NCI-H1105 (cell line): ENCODE measurements at regions not wholly inside any gene's neighbourhood (a gene's known extent, or its start where the extent isn't known, plus 50 kb on each side); places are given as distances from the start of the nearest gene placed in this dataset.
"Not testable (repeated sequence)": the region's sequence is repeated elsewhere in the genome, so short reads cannot be mapped to it uniquely, and the experiment has no call there.

Experiments used
- DNase-seq: peaks from one replicate; lab custom pipeline; 2025; lab: John Stamatoyannopoulos, UW

DNA sequence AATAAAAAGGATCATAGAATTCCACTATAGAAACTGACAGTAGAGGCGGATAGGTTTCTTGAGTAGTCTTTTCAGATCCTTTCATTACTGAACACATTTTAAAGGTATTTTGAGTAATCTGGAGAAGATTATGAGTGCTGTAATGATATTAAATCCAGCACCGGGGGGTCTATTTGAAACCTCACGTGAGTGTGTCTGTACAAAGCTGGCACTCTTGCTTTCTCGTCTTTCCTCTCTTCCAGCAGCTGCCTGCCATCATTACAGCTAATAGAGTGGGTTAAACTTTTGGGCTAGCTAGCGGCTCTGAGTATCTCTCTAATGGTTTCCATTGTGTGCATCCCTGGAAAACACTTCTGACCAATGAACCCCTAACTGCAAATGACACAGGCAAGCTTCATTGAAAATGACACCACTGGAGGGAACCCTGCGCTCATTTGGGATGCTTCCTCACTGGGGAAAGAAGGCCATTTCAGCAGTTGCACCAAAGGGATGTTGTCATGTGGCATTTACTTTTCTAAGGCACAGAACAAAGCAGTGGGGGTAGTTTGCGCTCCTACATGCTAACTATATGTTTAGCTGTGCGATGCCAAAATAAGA, 101.0 kb downstream of the HRH4 start:
- DNase-seq = no peak

DNA sequence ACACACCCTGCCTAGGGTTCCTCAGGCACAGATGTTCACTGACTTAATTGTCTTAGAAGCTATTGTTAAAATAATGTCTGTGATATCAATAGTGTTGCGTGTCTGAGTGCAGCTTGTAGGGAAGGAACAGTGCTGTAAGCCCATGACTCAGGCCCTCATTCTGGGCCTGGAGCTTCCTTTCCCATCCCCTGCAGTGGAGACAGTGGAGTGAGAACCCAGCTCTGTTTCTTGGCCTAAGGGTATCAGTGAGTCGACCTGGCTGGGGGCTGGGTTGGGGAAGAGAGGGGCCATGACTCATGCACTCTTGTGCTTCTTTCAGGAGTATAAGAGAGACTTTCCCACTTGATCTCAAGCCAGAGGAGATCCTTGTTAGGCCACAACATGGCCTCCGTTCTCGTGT, 106.8 kb downstream of the HRH4 start:
- DNase-seq = no peak

DNA sequence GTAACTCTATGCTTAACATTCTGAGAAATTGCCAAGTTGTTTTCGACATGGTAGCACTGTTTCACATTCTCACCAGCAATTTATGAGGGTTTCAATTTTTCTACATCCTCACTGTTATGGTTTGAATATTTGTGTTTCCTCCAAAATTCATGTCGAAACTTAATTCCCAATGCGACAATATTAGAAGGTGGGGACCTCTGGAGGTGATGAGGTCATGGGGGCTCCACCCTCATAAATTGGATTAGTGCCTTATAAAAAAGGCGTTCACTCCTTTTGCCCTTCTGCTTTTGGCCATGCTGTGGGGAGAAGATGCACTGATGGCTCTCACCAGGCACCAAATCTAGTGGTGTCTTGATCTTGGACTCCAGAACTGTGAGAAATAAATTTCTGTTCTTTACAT, 110.3 kb downstream of the HRH4 start:
- DNase-seq = no peak

DNA sequence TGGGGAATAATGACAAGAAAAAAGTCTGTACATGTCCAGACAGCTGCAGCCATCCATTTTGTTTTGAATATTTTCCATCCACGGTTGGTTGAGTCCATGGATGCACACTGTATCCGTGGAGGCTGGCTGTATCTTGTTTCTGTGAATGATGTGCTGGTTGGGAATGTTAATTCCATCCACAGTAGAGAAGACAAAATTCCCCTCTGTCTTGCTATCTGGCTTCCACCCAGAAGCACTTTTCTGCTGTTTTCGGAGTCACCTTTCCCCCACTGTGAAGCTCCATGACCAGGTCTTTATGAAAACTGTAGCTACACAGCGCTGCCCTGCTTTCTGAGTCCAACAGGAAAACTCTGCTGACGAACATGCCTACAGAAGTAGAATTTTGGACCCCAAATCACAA, 122.3 kb downstream of the HRH4 start:
- DNase-seq = no peak

DNA sequence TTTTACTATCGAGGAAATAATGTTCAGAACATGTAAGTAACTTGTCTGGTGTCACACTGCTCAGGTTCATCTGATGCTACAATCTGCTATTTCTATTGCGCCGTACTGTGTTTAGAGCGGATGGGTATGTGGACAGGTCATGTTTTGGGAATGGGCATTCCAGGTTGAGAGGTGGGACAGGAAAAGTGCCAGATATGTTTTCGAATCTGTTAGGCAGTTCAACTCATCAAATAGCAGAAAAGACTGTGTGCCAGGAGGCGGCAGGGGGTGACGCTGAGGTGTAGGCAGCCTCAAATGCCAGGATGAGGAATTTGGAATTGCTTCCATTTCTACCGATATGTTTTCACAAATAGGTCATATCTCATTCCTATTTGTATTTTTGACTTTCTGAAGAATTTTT, 123.8 kb downstream of the HRH4 start:
- no peak for DNase-seq

DNA sequence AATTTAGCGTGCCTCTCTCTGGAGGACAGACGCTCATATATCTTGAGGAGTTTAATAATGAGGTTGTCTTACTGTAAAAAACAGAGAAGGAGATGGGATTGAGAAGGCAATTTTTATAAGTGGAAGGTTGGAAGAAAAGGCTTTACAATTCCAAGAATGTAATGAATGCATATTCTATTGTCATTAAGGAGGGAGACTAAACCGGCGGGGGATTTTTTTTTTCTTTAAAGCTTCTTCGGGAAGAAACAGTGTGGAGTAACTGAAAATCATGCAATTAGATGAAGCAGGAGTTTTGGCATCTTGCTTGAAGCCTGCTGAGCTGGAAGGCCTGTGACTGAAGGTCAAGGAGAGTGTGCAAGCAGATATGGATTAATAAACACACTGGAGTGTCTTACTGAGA, 124.4 kb downstream of the HRH4 start:
- DNase-seq = no peak

DNA sequence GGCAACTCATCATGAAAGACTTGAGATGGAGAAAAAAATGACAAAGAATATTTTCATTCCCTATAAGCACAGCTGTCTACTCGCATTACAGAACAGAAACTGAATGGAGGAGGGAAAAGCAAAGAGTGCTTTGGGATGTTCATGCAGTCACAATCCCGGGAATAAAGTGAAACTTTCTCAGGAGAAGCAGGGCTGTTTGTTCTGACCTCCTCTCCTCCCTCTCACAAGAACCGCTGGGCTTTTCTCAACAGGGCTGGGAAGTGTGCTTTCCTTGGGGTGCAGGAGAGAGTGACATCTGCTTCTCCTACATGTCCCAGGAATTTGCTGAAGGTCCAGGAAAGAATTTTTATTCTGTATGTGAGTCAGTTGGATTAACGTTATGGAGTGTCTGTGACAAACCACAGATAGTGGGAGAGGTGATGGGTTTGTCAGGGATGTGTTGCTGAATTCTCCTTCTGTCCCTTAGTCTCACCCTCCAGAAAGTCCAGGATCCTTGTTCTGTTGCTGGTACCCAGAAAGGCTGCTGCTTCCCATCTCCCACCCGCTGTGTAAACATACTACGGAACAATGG, 125.6 kb downstream of the HRH4 start:
- DNase-seq = no peak

DNA sequence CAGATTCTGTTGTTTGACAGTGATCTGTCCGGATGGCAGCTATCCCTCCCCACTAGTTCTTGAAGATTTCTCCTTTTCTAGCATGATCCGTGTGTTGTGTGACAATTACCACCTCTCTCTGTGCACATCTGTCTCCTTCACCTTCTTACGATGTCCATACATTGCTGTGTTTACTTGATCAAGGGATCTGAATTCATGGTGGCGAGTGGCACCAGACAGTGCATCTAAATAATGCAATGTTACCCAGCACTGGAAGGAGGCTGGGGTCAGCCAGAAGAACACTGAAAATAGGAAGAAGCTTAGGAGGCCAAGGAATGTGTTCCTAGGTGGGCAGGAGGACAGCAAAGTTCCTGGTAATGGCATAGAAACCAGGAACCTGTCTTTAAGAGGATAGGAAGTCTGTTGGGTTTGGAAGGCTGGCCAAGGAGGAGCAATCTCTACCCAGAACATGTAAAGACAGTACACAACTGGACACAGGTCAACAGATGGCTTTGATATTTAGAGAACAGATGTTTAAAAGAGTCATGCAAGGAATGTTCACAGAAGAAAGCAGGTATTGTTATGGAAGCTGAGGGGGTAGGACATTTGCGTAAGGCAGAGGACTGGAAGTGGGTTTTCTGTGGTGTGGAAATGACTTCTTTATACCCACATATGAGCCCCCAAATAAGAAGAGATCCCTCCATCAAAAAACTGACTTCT, 126.4 kb downstream of the HRH4 start:
- DNase-seq = no peak

DNA sequence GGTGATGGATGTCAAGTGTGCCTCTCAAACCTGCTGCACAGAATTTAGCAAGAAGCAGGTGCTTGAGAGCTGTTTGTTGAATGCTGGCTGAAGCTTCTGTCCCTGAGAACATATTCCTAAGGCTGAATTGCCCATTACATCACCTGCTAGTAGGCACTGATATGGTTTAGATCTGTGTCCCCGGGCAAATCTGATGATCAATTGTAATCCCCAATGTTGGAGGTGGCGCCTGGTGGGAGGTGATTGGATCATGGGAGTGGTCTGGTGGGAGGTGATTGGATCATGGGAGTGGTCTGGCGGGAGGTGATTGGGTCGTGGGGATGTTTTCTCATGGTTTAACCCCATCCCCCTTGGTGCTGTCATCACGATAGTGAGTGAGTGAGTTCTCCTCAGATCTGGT, 128.0 kb downstream of the HRH4 start:
- DNase-seq = no peak

DNA sequence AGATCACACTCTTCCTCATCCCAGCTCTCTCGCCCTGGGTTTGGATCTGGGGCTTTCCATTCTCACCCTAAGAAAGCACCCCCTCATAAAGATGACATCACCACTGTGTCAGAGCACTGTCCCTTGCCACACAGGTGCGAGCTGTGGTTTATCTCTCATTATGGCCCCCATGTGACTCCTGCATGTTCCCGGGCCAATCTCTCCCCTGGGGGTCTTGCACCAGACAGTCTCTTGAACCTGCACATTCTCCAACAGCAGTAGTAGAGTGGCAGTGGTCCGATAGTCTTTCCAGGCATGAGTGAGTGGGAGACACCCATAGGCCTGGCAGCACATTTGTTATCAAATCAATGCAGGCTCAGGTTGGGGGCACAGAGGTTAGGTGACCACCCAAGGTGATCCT, 130.5 kb downstream of the HRH4 start:
- DNase-seq = no peak

DNA sequence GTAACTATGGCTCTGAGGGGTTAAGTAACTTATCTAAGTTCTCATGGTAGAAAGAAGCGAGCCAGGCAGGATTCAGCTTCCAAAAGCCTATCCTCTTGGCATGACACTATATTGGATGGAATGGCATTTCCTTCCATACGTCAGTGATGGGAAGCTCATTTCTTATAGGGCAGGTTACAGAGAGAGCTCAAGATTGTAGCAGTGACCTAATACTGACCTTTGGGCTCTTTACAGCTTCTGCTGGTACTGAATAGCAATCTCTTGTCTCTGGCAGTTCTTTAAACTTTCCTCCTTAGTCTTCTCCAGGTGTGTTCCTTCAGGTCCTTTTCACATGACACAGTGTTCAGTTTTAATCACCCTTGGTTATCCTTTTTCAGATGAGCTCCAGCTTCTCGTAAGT, 133.0 kb downstream of the HRH4 start:
- DNase-seq = no peak

DNA sequence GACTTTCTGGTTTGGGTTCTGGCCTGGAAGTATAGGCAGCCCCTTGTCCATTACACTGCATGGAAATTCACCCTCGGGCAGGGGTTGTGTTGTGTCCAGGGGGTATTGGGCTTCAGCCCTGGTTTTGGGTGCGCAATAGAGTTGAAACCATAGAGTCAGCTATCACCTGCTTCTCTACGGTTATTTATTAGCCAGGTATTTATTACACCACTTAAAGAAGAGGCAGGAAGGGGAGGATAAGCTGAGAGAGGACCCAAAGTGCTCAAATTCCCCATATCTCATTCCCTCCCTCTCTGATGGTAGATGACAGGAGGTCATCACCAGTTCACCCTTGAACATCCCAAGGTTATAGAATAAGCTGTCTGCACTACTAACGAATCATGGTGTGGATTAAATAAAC, 133.4 kb downstream of the HRH4 start:
- no peak for DNase-seq

DNA sequence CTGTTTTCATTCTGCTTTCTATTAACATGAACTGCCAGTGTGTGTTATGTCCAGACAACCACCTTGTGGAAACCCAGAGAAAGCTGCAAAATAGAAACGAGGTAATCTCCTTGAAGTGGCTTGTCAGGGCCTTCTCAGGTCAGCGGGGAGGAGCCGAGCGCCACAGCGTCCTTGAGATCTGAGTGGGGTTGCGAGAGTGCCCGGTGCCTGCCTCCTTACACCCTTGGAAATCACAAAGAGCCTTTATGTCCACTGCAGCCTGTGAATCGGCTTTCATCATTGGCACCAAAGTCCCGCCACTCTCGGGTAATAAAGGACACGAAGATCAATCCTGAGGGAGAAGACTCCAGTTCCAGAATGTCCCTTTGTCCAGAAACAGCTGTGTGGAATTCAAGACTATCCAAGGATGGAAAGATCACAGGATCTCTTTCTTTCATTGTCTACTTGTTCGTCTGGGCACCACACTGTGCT, 135.2 kb downstream of the HRH4 start:
- DNase-seq = no peak

DNA sequence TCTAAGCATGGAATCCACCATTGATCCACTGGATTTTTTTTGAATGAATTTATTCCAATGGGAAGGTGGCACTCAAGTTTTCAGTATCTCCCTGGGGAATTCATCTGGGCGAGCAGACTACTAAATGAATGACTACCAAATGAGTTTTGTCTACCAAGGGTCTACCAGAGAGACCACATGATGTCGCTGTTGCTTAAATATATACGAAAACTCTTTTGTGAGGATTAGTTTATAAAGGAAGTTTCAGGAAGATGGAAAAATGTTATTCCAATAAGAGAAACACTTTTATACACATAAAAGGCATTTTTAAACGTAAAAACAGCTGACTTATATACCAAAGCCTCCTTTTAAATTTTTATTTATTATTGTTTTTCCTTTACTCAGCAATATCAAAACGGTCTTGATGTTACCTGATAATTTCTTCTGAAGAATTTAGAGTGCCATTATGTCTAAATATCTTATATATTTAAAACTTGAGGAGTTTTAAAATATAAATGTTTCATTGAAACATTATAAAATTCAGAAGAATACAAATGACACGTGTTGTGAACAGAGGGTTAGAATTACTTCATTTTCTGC, 139.7 kb downstream of the HRH4 start:
- DNase-seq = peak; percentile 63

DNA sequence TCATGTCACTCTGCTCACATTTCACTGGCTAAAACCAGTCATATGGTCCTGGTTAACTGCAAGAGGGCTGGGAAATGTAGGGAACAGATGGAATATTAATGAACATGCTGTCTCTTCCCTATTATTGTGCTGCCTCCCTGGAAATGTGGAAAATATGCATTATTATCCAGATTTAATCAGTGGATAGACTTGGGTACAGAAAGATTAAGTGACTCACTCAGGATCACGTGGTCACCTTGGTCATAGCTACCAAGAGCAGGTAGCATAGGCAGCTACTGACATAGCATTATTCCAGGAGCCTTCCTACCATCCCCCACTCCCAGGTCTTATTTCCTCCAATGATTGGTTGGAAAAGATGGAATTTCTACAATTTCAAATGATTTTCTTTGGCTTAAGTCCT, 141.1 kb downstream of the HRH4 start:
- no peak for DNase-seq

DNA sequence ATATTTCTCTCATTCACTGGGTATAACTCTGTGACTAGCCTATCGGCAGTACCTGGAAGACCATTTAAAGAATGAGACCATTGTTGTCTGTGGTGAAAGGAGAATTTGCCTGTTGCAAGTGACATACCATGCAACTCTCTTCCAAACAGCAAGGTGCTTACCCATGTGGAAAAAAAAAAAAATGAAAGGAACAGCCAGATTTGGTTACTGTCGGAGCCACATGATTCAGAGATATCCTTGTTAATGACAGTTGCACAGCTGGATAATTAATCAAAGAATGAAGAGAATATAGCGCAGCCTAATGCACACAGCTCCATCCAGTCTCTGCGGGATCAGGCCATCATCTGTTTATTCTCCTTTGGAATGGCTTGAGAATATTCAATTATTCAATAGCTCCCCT, 141.8 kb downstream of the HRH4 start:
- DNase-seq = no peak

DNA sequence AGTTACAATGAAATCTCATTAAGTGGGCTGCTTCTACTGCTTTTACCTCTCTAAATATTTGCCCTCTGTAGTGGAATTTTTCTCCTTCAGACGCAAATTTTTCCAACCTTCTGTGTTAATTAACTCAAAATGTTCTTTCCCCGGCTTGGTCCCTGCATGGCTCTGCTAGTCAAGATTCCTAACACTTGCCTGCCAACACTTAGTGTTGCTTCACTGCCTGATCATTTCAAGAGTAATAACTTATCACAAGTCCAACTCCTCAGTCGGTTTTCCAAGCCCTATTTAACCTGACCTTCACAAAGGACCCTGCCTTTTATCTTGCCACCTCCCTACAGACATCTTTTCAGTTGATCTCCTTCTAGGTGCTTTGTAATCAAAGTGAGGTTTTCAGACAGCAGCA, 142.7 kb downstream of the HRH4 start:
- no peak for DNase-seq

DNA sequence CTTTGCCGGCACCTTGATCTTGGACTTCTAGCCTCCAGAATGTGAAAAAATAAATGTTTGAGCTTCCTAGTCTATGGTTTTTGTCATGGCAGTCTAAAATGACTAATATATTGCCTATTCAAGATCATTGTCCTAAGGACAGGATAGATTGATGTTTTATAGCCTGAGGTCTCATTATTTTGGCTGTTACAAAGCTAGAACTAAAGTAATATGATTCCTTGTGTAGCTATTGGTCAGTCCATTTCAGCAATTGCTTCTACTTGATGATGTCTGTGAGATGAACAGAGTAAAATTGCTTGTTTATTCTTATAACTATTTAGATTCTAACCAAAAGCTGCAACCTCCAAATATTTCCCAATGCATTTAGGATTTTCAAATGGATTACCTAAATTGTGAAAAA, 145.0 kb downstream of the HRH4 start:
- DNase-seq = no peak

DNA sequence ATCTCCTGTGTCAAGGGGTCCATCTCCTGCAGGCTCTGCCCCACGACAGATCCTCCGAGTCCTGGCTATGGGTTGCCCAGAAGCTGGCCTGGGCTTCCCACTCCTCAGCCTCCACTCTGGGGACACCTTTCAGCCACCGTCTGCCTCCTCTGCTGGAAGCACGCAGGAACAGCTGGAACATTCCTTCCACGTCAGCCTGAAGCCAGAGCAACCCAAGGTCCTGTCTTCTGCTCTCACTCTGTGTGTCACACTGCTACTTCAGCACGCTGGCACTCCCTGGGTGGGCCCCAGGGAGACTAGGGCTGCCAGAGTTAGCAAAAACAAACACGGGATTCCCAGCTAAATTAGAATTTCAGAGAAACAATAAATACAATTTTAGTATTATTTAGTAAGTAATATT, 148.8 kb downstream of the HRH4 start:
- no peak for DNase-seq

DNA sequence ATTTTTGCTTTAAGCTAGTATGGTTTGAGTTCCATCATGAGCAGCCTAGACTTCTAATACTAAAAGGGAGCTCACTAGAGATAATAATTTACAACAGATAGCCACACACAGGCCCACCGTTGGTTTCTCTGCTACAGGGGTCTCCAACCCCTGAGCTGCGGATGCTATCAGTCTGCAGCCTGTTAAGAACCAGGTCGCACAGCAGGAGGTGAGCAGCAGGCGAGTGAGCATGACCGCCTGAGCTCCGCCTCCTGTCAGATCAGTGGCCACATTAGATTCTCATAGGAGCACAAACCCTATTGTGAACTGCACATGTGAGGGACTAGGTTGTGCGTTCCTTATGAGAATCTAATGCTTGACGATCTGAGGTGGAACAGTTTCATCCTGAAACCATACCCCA, 150.6 kb downstream of the HRH4 start:
- no peak for DNase-seq

DNA sequence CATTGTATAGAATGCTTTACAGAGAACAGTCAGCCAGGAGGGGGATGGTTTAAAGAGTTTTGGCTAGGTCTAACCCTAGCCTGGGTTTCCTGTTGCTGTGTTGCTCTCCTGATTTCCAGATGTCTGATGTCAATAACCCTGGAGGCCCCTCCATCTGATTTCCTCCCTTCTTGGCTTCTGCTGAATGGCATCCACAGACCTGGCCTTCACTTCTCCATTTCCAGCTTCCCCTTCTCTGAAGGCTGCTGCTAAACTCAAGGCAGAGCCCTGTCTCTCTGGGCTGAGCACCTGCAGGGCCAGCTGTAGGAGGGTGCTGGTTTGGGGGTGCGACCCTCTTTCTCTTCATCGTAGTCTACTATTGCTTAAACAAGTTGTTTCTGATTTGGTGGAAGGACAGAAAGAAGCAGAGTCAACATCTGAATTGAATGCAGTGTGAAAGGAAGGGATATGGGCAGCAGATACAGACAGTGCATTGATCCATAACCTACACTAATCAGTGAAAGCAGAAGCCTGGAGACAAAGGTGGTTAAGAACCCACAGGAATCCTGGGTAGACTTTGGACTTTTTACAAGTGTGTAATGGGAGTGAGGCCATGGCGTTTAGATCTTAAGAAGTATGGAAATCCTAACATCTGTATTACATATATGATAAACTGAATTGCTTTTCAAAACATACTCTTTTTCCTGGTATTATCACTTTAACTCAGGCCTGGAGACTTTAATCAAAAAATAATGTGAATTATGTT, 153.6 kb downstream of the HRH4 start:
- no peak for DNase-seq

DNA sequence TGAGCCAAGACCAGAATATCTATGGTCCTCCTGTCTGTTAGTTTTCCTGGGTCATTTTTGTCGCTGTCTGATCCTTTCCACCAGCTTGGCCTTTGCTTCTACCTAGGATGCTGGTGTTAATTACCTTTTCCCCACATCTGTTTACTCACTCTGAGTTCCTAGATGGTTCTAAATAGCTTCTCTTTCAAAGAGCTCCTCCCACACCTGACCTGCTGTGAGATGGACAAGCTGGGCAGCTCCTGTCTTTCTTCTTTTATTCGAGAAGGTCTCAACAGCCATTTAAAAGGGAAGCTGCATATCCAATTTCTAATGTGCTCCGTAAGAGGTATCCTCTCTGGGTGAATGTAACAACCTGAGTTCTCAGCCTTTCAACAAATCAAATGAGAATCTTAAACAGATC, 156.2 kb downstream of the HRH4 start:
- DNase-seq = no peak

DNA sequence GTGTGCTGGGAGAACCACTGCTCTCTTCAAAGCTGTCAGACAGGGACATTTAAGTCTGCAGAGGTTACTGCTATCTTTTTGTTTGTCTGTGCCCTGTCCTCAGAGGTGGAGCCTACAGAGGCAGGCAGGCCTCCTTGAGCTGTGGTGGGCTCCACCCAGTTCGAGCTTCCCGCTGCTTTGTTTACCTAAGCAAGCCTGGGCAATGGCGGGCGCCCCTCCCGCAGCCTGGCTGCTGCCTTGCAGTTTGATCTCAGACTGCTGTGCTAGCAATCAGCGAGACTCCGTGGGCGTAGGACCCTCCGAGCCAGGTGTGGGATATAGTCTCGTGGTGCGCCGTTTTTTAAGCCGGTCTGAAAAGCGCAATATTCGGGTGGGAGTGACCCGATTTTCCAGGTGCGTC, 164.0 kb downstream of the HRH4 start:
- not testable (repeated sequence) for DNase-seq
